ENCODE measurements at regions not wholly inside any gene's neighbourhood (a gene's known extent, or its start where the extent isn't known, plus 50 kb on each side); places are given as distances from the start of the nearest gene placed in this dataset.

- intact Hi-C loops (cut with DNase I, micrococcal nuclease), result loop anchor here (1.0 to 2.0 kb wide), 3 partner anchors 10 to 419 kb away; partner anchors contain the start of gene SLC25A1 (in 1 of the 2)
- Histone ChIP-seq H3K36me3 (ENCODE audit: insufficient read depth, low read length) (no peaks in the 10 kb centered on the region), H3K9me3 (ENCODE audit: control insufficient read depth in 1 of 2, insufficient read depth in 1 of 2, low read length in 2 of 2) (no peaks in the 10 kb centered on the region), H3K4me3 (ENCODE audit: low read length) (peak overlapping the region; percentile 0), H3K27ac (ENCODE audit: low read depth in 1 of 2, low read length in 2 of 2) (peak overlapping the region; percentile 74 to 87), H3K27me3 (ENCODE audit: control insufficient read depth in 1 of 2, insufficient read depth in 2 of 2, low read length in 2 of 2) (no peaks in the 10 kb centered on the region), H3K4me1 (ENCODE audit: insufficient read depth, low read length) (peaks cover 50% of the 10 kb centered on the region)
- no peaks in the 10 kb centered on the region for H3K9me3 Mint-ChIP-seq
- H3K36me3 Mint-ChIP-seq (ENCODE audit: low read depth), result no peaks in the 10 kb centered on the region
- POLR2A ChIA-PET, result interaction anchor here (0.7 to 3.7 kb wide), 13 partner anchors 11 to 453 kb away, joined by 3 to 45 read pairs (median 4); partner anchors contain the start of genes C22orf39, CDC45, ESS2 and HIRA
- CTCF ChIA-PET, result interaction anchor here (0.9 kb wide), 1 partner anchor 207 kb away, joined by 3 read pairs; no protein-coding TSS in a partner anchor
- peak overlapping the region; percentile 57 for H3K4me3 Mint-ChIP-seq
- no peaks in the 10 kb centered on the region for H3K27me3 Mint-ChIP-seq
- DNase-seq (peak; percentile 23 to 86 (median 54)), ATAC-seq (ENCODE audit: poor library complexity) (peak; percentile 96)
- no peak for TF ChIP-seq CTCF (IDR thresholded peaks at IDR 0.05)
- peak overlapping the region; percentile 93 for H3K27ac Mint-ChIP-seq
- peaks cover 68% of the 10 kb centered on the region for H3K4me1 Mint-ChIP-seq (ENCODE audit: low read depth)
Observed at GRCh38 chr22:19597399-19597735, 73.2 kb upstream of the CLDN5 start.

GRCh38 chr22:19598054-19598855, 74.0 kb upstream of the CLDN5 start:
- peak overlapping the region; percentile 74 to 87 for H3K27ac ChIP-seq (ENCODE audit: low read depth in 1 of 2, low read length in 2 of 2)
- DNase-seq (peak in 9 of 14 experiments; percentile 18 to 48 (median 42)), ATAC-seq (ENCODE audit: poor library complexity) (peak; percentile 30)
- Mint-ChIP-seq H3K9me3 (peaks cover 2% of the 10 kb centered on the region), H3K27ac (peak overlapping the region; percentile 93), H3K4me1 (ENCODE audit: low read depth) (peaks cover 76% of the 10 kb centered on the region), H3K4me3 (peak overlapping the region; percentile 57), H3K27me3 (no peaks in the 10 kb centered on the region), H3K36me3 (ENCODE audit: low read depth) (no peaks in the 10 kb centered on the region)
- H3K36me3 ChIP-seq (ENCODE audit: insufficient read depth, low read length), result no peaks in the 10 kb centered on the region
- no peaks in the 10 kb centered on the region for H3K9me3 ChIP-seq (ENCODE audit: control insufficient read depth in 1 of 2, insufficient read depth in 1 of 2, low read length in 2 of 2)
- ChIA-PET POLR2A (interaction anchor here (0.7 to 3.7 kb wide), 14 partner anchors 10 to 454 kb away, joined by 3 to 45 read pairs (median 4); partner anchors contain the start of genes C22orf39, CDC45, ESS2 and HIRA), CTCF (interaction anchor here (0.9 kb wide), 1 partner anchor 208 kb away, joined by 3 read pairs; no protein-coding TSS in a partner anchor)
- intact Hi-C loops (cut with DNase I, micrococcal nuclease), result no loop called here
- peaks cover 51% of the 10 kb centered on the region for H3K4me1 ChIP-seq (ENCODE audit: insufficient read depth, low read length)
- no peaks in the 10 kb centered on the region for H3K27me3 ChIP-seq (ENCODE audit: control insufficient read depth in 1 of 2, insufficient read depth in 2 of 2, low read length in 2 of 2)
- no peak for TF ChIP-seq CTCF (IDR thresholded peaks at IDR 0.05)
- H3K4me3 ChIP-seq (ENCODE audit: low read length), result peak overlapping the region; percentile 0

- peaks cover 73% of the 10 kb centered on the region for H3K4me1 Mint-ChIP-seq (ENCODE audit: low read depth)
- Histone ChIP-seq H3K4me3 (ENCODE audit: low read length) (no peak overlapping the region), H3K27ac (ENCODE audit: low read depth in 1 of 2, low read length in 2 of 2) (peak overlapping the region; percentile 74 to 87), H3K36me3 (ENCODE audit: insufficient read depth, low read length) (no peaks in the 10 kb centered on the region), H3K27me3 (ENCODE audit: control insufficient read depth in 1 of 2, insufficient read depth in 2 of 2, low read length in 2 of 2) (no peaks in the 10 kb centered on the region), H3K4me1 (ENCODE audit: insufficient read depth, low read length) (peaks cover 53% of the 10 kb centered on the region), H3K9me3 (ENCODE audit: control insufficient read depth in 1 of 2, insufficient read depth in 1 of 2, low read length in 2 of 2) (no peaks in the 10 kb centered on the region)
- ChIA-PET CTCF (interaction anchor here (1.6 kb wide), 1 partner anchor 31 kb away, joined by 6 read pairs; no protein-coding TSS in a partner anchor), POLR2A (interaction anchor here (1.0 to 3.7 kb wide), 3 partner anchors 10 to 167 kb away, joined by 3 to 45 read pairs (median 10); partner anchors contain the start of genes HIRA and MRPL40)
- no peak for TF ChIP-seq CTCF (IDR thresholded peaks at IDR 0.05)
- no peaks in the 10 kb centered on the region for H3K27me3 Mint-ChIP-seq
- DNase-seq, result no peak
- H3K36me3 Mint-ChIP-seq (ENCODE audit: low read depth), result no peaks in the 10 kb centered on the region
- peaks cover 2% of the 10 kb centered on the region for H3K9me3 Mint-ChIP-seq
- H3K4me3 Mint-ChIP-seq, result peak overlapping the region; percentile 21
- peak overlapping the region; percentile 93 for H3K27ac Mint-ChIP-seq
- intact Hi-C loops (cut with DNase I, micrococcal nuclease), result no loop called here
- ATAC-seq (ENCODE audit: poor library complexity), result no peak
Observed at GRCh38 chr22:19599004-19599403, 74.8 kb upstream of the CLDN5 start.
